T-helper 2 cell treated with Interferon-gamma antibody and Interleukin-4, amounts not matched to agents 5 μg/mL and 100 μg/mL, for 36 hours (primary cell): ENCODE measurements at regions not wholly inside any gene's neighbourhood (a gene's known extent, or its start where the extent isn't known, plus 50 kb on each side); places are given as distances from the start of the nearest gene placed in this dataset.
"Not testable (repeated sequence)": the region's sequence is repeated elsewhere in the genome, so short reads cannot be mapped to it uniquely, and the experiment has no call there.

ENCODE experiments used
- DNase-seq: peaks from one replicate; pipeline ENCODE4 v3.0.0; 2021; ENCODE audit warnings: low spot score
- H3K27ac Mint-ChIP-seq: one replicate; pipeline ENCODE4 v1.8.0; 2021; ENCODE audit warnings: mild to moderate bottlenecking, mixed read lengths
- H3K27me3 Mint-ChIP-seq: one replicate; pipeline ENCODE4 v1.8.0; 2021; ENCODE audit warnings: low read depth, mixed read lengths
- H3K36me3 Mint-ChIP-seq: one replicate; pipeline ENCODE4 v1.8.0; 2021; ENCODE audit warnings: low read depth, mixed read lengths
- H3K4me1 Mint-ChIP-seq: one replicate; pipeline ENCODE4 v1.8.0; 2021; ENCODE audit warnings: low read depth, mixed read lengths
- H3K4me3 Mint-ChIP-seq: one replicate; pipeline ENCODE4 v1.8.0; 2022; ENCODE audit warnings: mild to moderate bottlenecking, moderate library complexity, mixed read lengths
- H3K9me3 Mint-ChIP-seq: one replicate; pipeline ENCODE4 v1.8.0; 2021; ENCODE audit warnings: mixed read lengths

- no peaks in the 10 kb centered on the region for H3K27me3 Mint-ChIP-seq
- peaks cover 24% of the 10 kb centered on the region for H3K9me3 Mint-ChIP-seq
- H3K4me3 Mint-ChIP-seq, result no peak overlapping the region
- no peaks in the 10 kb centered on the region for H3K4me1 Mint-ChIP-seq
- H3K36me3 Mint-ChIP-seq, result no peaks in the 10 kb centered on the region
- no peak overlapping the region for H3K27ac Mint-ChIP-seq
- DNase-seq, result no peak
Measured at GRCh38 chr14:83638748-83639504, 1891.0 kb upstream of the FLRT2 start.

GRCh38 chr14:83639505-83639875, 1890.5 kb upstream of the FLRT2 start:
- H3K4me3 Mint-ChIP-seq, H3K27me3 Mint-ChIP-seq, H3K27ac Mint-ChIP-seq, H3K4me1 Mint-ChIP-seq, H3K36me3 Mint-ChIP-seq, DNase-seq: not testable (repeated sequence)
- peaks cover 21% of the 10 kb centered on the region for H3K9me3 Mint-ChIP-seq

GRCh38 chr14:83646228-83646627, 1883.7 kb upstream of the FLRT2 start:
- Mint-ChIP-seq H3K4me3 (no peak overlapping the region), H3K4me1 (no peaks in the 10 kb centered on the region), H3K27me3 (no peaks in the 10 kb centered on the region), H3K27ac (no peak overlapping the region), H3K9me3 (peaks cover 23% of the 10 kb centered on the region), H3K36me3 (no peaks in the 10 kb centered on the region)
- DNase-seq, result no peak

GRCh38 chr14:83660597-83660996, 1869.3 kb upstream of the FLRT2 start:
- H3K36me3 Mint-ChIP-seq, result no peaks in the 10 kb centered on the region
- H3K4me3 Mint-ChIP-seq, result no peak overlapping the region
- peaks cover 42% of the 10 kb centered on the region for H3K9me3 Mint-ChIP-seq
- DNase-seq, result no peak
- H3K4me1 Mint-ChIP-seq, result no peaks in the 10 kb centered on the region
- no peak overlapping the region for H3K27ac Mint-ChIP-seq
- no peaks in the 10 kb centered on the region for H3K27me3 Mint-ChIP-seq

GRCh38 chr14:83664389-83664788, 1865.6 kb upstream of the FLRT2 start:
- Mint-ChIP-seq H3K4me3 (no peak overlapping the region), H3K9me3 (peaks cover 41% of the 10 kb centered on the region), H3K36me3 (no peaks in the 10 kb centered on the region), H3K27ac (no peak overlapping the region), H3K27me3 (no peaks in the 10 kb centered on the region), H3K4me1 (no peaks in the 10 kb centered on the region)
- no peak for DNase-seq

GRCh38 chr14:83689265-83689664, 1840.7 kb upstream of the FLRT2 start:
- H3K4me1 Mint-ChIP-seq, result no peaks in the 10 kb centered on the region
- peaks cover 14% of the 10 kb centered on the region for H3K9me3 Mint-ChIP-seq
- H3K4me3 Mint-ChIP-seq, result no peak overlapping the region
- DNase-seq, result no peak
- H3K27me3 Mint-ChIP-seq, result no peaks in the 10 kb centered on the region
- no peaks in the 10 kb centered on the region for H3K36me3 Mint-ChIP-seq
- H3K27ac Mint-ChIP-seq, result no peak overlapping the region

GRCh38 chr14:83697099-83697498, 1832.8 kb upstream of the FLRT2 start:
- H3K4me1 Mint-ChIP-seq, result no peaks in the 10 kb centered on the region
- no peak for DNase-seq
- H3K36me3 Mint-ChIP-seq, result no peaks in the 10 kb centered on the region
- H3K4me3 Mint-ChIP-seq, result no peak overlapping the region
- H3K27me3 Mint-ChIP-seq, result no peaks in the 10 kb centered on the region
- H3K27ac Mint-ChIP-seq, result no peak overlapping the region
- H3K9me3 Mint-ChIP-seq, result peaks cover 7% of the 10 kb centered on the region

- DNase-seq, result no peak
- Mint-ChIP-seq H3K9me3 (peaks cover 15% of the 10 kb centered on the region), H3K27ac (no peak overlapping the region), H3K27me3 (no peaks in the 10 kb centered on the region), H3K36me3 (no peaks in the 10 kb centered on the region), H3K4me3 (no peak overlapping the region), H3K4me1 (no peaks in the 10 kb centered on the region)
Measured at GRCh38 chr14:83702619-83703018, 1827.3 kb upstream of the FLRT2 start.

- H3K36me3 Mint-ChIP-seq, result no peaks in the 10 kb centered on the region
- no peaks in the 10 kb centered on the region for H3K27me3 Mint-ChIP-seq
- no peak overlapping the region for H3K27ac Mint-ChIP-seq
- peaks cover 23% of the 10 kb centered on the region for H3K9me3 Mint-ChIP-seq
- H3K4me3 Mint-ChIP-seq, result no peak overlapping the region
- no peaks in the 10 kb centered on the region for H3K4me1 Mint-ChIP-seq
- no peak for DNase-seq
Measured at GRCh38 chr14:83706231-83706954, 1823.6 kb upstream of the FLRT2 start.

GRCh38 chr14:83707056-83707455, 1822.9 kb upstream of the FLRT2 start:
- Mint-ChIP-seq H3K4me3 (no peak overlapping the region), H3K27me3 (no peaks in the 10 kb centered on the region), H3K4me1 (no peaks in the 10 kb centered on the region), H3K27ac (no peak overlapping the region), H3K36me3 (no peaks in the 10 kb centered on the region), H3K9me3 (peaks cover 23% of the 10 kb centered on the region)
- DNase-seq, result no peak

- Mint-ChIP-seq H3K27ac (no peak overlapping the region), H3K36me3 (no peaks in the 10 kb centered on the region), H3K4me3 (no peak overlapping the region), H3K9me3 (peaks cover 24% of the 10 kb centered on the region), H3K27me3 (no peaks in the 10 kb centered on the region), H3K4me1 (no peaks in the 10 kb centered on the region)
- DNase-seq, result no peak
Measured at GRCh38 chr14:83709116-83709515, 1820.8 kb upstream of the FLRT2 start.

- no peak overlapping the region for H3K27ac Mint-ChIP-seq
- no peaks in the 10 kb centered on the region for H3K36me3 Mint-ChIP-seq
- H3K4me1 Mint-ChIP-seq, result no peaks in the 10 kb centered on the region
- DNase-seq, result no peak
- H3K4me3 Mint-ChIP-seq, result no peak overlapping the region
- peaks cover 27% of the 10 kb centered on the region for H3K9me3 Mint-ChIP-seq
- H3K27me3 Mint-ChIP-seq, result no peaks in the 10 kb centered on the region
Measured at GRCh38 chr14:83711046-83711445, 1818.9 kb upstream of the FLRT2 start.

GRCh38 chr14:83712418-83713129, 1817.4 kb upstream of the FLRT2 start:
- H3K4me3 Mint-ChIP-seq, result no peak overlapping the region
- no peaks in the 10 kb centered on the region for H3K4me1 Mint-ChIP-seq
- H3K27me3 Mint-ChIP-seq, result no peaks in the 10 kb centered on the region
- no peak overlapping the region for H3K27ac Mint-ChIP-seq
- H3K9me3 Mint-ChIP-seq, result peaks cover 24% of the 10 kb centered on the region
- no peaks in the 10 kb centered on the region for H3K36me3 Mint-ChIP-seq
- no peak for DNase-seq

- DNase-seq, result no peak
- Mint-ChIP-seq H3K27me3 (no peaks in the 10 kb centered on the region), H3K9me3 (peaks cover 17% of the 10 kb centered on the region), H3K4me3 (no peak overlapping the region), H3K4me1 (no peaks in the 10 kb centered on the region), H3K36me3 (no peaks in the 10 kb centered on the region), H3K27ac (no peak overlapping the region)
Measured at GRCh38 chr14:83713732-83714131, 1816.2 kb upstream of the FLRT2 start.
